Fibroblast of pulmonary artery (primary cell): ENCODE measurements at regions not wholly inside any gene's neighbourhood (a gene's known extent, or its start where the extent isn't known, plus 50 kb on each side); places are given as distances from the start of the nearest gene placed in this dataset.
A peak's percentile ranks its signal among the peaks of the same experiment; 100 is the strongest.

Experiments
- DNase-seq: peaks from one replicate; pipeline ENCODE4 v3.0.0-alpha.2; 2010; ENCODE audit warnings: low read depth
- H3K4me3 ChIP-seq: replicated peaks from 2 replicates; pipeline ENCODE4 v1.5.1; 2011; ENCODE audit warnings: low read depth, mild to moderate bottlenecking, control low read depth, low read length, moderate library complexity
- TF ChIP-seq, protein P1 (sequence below): IDR thresholded peaks from 2 replicates; pipeline ENCODE4 v1.5.1; 2011; ENCODE audit warnings: mild to moderate bottlenecking, control low read depth, low read length, inconsistent platforms; ENCODE audit errors: missing control alignments

- TF ChIP-seq, protein P1, sequence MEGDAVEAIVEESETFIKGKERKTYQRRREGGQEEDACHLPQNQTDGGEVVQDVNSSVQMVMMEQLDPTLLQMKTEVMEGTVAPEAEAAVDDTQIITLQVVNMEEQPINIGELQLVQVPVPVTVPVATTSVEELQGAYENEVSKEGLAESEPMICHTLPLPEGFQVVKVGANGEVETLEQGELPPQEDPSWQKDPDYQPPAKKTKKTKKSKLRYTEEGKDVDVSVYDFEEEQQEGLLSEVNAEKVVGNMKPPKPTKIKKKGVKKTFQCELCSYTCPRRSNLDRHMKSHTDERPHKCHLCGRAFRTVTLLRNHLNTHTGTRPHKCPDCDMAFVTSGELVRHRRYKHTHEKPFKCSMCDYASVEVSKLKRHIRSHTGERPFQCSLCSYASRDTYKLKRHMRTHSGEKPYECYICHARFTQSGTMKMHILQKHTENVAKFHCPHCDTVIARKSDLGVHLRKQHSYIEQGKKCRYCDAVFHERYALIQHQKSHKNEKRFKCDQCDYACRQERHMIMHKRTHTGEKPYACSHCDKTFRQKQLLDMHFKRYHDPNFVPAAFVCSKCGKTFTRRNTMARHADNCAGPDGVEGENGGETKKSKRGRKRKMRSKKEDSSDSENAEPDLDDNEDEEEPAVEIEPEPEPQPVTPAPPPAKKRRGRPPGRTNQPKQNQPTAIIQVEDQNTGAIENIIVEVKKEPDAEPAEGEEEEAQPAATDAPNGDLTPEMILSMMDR, result no peak
- no peak overlapping the region for H3K4me3 ChIP-seq
- no peak for DNase-seq
These were observed 247.8 kb downstream of the TXNL1 start for GRCh38 chr18:56390626-56391025.

- no peak overlapping the region for H3K4me3 ChIP-seq
- TF ChIP-seq, protein P1, result no peak
- no peak for DNase-seq
These were observed 249.2 kb downstream of the TXNL1 start for GRCh38 chr18:56389190-56389589.

DNA sequence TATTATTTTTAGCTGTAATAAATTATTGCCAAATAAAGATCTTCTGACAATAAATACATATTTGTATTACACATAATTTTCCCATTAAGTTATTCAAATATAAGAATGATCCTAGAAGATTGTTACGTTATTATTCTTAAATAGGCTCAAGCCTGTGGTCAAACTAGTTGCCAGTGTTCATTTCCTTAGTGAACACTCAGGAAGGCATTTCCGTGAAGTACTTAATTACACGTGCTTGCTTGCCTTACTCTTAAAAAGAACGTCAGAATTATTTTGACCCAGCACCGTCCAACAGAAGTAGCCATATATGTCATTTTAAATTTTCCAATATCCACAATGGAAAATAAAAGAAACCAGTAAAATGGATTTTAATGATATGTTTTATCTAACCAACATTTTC, 249.8 kb downstream of the TXNL1 start:
- no peak for DNase-seq
- no peak overlapping the region for H3K4me3 ChIP-seq
- TF ChIP-seq, protein P1, result no peak

- TF ChIP-seq, protein P1, result no peak
- no peak for DNase-seq
- no peak overlapping the region for H3K4me3 ChIP-seq
These were observed 251.5 kb downstream of the TXNL1 start for GRCh38 chr18:56386856-56387255.

DNA sequence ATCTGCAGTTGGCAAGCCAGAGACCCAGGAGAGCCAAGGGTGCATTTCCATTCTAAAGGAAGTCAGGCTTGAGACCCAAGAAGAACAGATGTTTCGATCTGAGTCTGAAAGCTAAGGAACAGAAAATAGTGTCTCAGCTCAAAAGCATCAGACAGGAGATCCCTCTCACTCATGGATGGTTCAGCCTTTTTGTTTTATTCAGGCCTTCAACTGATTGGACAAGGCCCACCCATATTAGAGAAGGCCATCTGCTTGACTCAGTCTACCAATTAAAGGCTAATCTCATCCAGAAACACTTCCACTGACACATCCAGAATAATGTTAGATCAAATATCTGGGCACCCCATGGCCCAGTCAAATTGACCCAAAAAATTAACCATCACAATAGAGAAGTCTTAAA, 255.0 kb downstream of the TXNL1 start:
- H3K4me3 ChIP-seq, result no peak overlapping the region
- TF ChIP-seq, protein P1, result no peak
- no peak for DNase-seq

- TF ChIP-seq, protein P1, result no peak
- H3K4me3 ChIP-seq, result no peak overlapping the region
- DNase-seq, result peak; percentile 29
These were observed 255.9 kb downstream of the TXNL1 start for GRCh38 chr18:56382541-56382940.

GRCh38 chr18:56381196-56381595, 257.2 kb downstream of the TXNL1 start:
- no peak for DNase-seq
- H3K4me3 ChIP-seq, result no peak overlapping the region
- TF ChIP-seq, protein P1, result no peak
